HG02852 (cell line): ENCODE measurements at regions not wholly inside any gene's neighbourhood (a gene's known extent, or its start where the extent isn't known, plus 50 kb on each side); places are given as distances from the start of the nearest gene placed in this dataset.

Experiments
- ATAC-seq: cut with Tn5 transposase; IDR thresholded peaks from one replicate; pipeline ENCODE4 v1.9.1; 2021; ENCODE audit warnings: mild to moderate bottlenecking, moderate library complexity; ENCODE audit not compliant: unreplicated experiment

DNA sequence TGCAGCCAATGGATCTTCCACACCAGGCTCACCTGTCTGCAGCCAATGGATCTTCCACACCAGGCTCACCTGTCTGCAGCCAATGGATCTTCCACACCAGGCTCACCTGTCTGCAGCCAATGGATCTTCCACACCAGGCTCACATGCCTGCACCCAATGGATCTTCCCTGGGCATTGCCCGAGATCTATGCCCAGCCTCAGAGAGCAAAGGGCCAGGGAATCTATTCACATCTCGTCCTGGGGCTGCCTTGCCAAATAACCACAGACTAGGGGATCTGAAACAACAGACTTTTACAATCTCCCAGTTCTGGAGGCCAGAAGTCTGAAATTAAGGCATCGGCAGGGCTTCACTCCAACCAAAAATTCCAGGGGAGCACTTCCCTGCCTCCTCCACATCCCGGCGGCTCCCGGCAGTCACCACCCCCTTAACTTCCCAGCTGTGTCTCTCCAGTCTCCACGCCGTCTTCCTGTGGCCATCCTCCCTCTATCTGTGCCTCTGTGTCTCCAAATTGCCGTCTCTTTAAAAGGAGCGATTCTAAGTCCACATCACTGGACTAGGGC lies 92.4 kb upstream of the PPP2R2D start:
- no peak for ATAC-seq

DNA sequence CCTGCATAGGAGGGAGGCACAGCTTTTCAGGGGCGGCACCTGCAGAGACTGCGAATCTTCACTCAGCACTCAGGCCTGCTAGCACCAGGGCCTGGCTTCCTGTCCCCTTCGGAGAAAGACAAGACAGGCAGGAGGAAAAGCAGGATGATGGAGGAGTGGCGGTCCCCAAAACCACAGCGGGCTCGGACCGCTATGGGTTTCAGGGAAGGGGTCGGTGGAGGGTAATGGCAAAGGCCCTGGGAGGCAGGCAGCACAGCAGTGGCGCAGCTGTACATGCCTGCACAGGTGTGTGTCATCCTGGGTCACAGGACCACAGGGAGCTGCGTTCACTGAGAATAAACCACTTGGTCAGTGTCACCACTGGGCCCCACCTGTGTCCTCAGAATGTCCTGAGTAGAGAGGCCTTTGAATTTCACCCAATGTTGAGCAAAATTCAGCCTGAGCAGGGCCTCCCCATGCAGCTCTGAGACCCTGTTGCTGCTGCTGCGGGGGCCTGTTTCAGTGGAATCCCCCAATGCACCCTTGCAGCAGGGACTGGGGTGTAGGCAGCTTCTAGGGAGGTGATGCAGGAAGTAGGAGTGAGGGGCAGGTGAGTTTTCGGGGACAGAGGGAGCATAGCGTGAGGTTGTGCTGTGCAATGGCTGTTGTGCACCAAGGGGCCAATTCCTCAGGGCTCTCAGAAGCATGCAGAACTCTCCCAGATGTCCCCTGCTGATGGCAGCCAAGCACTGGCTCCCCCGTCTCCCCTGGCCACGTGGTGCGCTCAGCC lies 90.6 kb upstream of the PPP2R2D start:
- no peak for ATAC-seq

DNA sequence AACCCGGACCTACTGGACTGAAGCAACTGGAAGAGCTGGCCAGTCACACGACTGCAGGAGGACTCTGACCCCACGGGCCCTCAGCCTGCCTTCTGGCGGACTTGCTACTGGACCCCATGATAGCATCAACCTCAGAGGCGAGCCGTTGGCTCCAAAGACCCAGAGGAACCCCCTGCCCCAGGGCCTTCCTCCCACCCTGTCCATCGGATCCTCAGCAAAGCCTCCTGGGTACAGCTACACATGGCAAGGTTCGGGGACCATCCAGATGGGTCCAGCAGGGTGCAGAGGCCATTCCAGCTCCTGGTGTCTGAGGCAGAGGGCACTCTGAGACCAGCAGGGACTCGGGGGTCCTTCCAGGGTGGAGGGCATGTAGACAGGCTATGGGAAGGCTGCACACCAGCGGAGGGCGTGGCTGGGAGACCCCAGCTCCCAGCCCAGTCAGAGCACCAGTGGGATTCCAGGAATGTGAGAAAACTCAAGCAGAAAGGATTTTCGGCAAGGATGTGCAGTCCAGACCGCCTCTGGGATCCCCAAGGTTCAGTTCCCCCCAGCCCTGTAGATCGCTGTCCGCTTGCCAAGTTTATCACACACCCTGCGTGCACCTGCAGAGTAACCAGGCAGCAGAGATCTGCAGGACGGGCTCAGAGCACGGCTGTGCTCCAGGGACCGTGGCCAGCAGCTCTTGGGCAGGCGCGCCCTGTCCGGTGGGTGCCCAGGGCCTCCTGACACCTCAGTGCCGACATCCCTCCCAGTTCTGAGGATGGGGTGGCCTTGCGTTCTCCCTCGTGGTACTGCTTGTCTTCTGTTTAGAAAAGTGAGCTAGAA lies 89.8 kb upstream of the PPP2R2D start:
- ATAC-seq = no peak

DNA sequence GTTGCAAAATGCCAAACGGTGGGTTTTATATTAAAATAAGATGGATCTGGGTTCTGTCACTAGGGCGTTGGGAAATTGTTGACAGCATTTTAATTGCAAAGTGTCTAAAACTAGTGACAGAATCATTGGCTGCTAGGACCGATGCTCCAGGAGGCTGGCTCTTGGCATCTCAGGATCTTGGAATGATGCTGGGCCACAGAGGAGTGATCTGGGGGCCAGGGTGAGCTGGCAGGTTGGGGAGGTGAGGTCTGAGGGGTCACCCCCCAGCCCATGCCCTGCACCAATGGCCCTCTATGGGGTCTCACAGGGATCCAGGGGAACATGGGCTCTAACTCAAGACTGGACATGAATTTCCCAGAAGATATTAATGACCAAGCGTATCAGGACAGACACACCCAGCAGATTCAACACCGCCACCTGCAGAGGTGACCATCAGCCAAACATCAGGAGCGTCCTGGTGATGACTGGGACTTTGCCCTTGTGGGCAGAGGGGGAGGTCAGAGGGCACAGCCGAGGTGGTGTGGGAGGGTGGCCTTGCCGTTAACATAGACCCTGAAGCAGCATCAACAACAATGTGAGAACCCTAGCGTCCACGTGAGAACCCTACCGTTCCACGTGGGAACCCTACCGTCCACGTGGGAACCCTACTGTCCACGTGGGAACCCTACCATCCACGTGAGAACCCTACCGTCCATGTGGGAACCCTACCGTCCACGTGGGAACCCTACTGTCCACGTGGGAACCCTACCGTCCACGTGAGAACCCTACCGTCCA lies 89.0 kb upstream of the PPP2R2D start:
- ATAC-seq = no peak

DNA sequence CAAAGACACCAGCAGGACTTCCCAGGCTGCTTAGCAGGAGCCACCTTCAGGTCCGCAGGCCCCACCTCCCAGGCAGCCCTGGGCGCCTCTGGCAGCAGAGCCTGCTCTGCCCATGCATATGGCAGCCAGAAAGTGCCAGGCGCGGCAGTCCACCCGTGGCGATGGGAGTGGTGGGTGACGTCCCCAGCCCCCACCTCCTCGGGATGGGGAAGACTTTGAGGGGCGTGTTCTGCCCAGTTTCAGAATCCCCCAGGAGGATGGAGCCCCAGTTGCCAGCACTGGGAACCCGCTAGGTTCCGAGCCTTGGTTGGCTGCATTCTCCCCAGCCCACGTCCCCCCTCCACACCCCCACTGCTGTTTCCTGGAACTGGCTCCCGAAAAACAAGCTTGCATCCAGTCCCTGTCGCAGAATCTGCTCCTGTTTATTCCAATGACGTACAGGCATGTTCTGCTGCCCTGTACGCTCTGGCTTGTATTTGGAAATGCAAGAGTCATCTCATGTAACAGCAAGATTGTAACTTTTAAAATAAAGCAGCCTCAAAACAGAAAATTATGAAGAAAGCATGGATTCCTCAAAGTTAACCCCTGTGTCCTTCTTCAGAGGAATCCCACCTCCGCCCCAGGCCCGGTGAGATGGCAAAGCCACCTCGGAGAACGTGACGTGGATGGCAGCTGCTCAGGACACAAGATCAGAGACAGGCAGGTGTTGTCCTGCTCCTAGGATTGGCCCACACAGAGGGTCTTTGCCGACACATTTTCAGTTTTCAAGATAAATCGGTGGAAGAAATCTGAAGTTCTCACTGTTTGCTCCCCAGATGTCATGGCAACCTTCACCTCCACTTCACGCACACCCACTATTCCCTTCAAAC lies 87.8 kb upstream of the PPP2R2D start:
- ATAC-seq = no peak

DNA sequence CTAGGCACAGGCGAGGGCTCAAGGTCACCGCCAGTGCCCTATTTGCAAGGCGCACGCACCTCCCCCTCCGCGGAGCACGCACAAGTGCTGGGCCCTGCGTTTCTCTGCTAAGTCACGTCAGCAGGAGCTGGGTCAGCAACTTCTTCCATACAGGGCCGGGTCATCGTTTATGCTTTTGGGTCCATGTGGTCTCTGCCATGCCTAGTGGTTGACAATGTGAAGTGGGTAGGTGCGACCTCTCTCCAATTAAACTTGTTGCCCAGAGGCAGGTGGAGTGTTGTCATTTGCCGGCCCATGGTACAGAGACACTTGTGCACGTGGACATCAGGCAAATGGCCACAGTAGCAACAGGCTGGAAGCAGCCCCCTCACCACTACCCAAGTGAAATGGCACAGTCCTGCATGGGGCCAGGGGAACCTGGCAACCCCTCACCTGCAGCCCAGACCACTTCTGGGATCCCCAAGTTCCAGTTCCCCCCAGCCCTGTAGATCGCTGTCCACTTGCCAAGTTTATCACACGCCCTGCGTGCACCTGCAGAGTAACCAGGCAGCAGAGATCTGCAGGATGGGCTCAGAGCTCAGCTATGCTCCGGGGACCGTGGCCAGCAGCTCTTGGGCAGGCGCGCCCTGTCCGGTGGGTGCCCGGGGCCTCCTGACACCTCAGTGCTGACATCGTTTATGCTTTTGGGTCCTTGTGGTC lies 86.1 kb upstream of the PPP2R2D start:
- ATAC-seq = no peak

DNA sequence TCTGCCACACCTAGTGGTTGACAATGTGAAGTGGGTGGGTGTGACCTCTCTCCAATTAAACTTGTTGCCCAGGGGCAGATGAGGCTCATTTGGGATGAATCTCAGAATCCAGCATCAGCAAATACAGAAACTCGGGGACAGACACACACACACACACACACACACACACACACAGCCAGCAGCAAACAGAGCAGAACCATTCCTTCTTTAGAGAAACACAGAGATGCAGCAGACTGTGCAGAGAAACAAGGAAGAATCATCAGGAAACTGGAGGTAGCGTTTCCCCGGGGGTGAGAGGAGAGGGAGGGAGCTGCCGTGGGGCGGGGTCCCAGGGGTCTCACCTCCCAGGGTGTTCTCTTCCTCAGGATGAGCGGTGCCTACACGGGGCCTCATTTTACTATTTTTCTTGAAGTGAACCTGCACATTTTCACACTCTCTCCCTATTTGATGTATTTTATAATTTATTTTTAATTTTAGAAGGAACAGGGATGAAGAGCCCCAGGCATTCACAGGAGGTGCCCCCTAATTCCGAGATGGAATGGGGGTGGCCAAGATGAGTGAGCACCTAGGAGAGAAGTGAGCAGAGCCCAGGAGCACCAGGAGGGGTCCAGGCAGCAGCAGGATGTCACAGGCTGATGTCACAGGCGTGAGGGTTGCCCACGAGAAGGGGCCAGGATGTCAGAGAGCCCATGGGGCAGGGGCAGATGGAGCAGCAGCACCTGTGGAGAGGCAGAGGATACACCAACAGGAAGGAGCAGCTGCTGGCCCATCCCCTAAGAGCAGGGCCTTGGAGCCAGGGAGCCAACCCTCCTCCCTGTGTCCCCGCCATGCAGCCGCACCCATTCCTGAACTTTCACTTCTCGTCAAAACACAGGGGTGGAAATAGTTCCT lies 85.3 kb upstream of the PPP2R2D start:
- no peak for ATAC-seq

DNA sequence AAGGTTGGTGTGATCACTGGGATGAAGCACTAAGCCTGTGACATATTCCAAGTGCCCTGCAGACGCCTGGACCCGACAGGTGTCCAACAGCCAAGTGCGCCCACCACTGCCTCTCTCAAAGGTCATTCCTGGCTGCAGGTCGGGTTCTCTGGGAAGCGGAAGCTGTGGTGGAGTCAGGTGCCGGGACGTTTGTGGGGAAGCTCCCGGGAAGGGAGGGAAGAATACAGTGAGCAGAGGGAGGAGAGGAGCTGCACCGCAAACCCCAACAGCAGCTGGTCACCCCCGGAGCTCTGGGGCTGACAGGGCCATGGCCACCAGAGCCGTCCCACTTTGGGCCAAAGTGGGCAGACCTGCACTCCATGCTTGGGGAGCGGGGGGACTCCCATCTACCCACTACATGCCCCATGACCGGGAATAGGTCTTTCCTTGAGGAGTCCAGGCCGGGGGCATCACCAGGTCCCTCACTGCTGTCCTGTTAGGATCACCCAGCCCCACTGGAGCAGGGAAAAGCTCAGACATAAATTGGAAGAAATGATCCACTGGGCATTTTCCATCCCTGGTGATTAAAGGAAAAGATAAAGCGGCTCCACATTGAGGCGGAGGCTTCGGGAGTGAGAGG lies 84.5 kb upstream of the PPP2R2D start:
- no peak for ATAC-seq

DNA sequence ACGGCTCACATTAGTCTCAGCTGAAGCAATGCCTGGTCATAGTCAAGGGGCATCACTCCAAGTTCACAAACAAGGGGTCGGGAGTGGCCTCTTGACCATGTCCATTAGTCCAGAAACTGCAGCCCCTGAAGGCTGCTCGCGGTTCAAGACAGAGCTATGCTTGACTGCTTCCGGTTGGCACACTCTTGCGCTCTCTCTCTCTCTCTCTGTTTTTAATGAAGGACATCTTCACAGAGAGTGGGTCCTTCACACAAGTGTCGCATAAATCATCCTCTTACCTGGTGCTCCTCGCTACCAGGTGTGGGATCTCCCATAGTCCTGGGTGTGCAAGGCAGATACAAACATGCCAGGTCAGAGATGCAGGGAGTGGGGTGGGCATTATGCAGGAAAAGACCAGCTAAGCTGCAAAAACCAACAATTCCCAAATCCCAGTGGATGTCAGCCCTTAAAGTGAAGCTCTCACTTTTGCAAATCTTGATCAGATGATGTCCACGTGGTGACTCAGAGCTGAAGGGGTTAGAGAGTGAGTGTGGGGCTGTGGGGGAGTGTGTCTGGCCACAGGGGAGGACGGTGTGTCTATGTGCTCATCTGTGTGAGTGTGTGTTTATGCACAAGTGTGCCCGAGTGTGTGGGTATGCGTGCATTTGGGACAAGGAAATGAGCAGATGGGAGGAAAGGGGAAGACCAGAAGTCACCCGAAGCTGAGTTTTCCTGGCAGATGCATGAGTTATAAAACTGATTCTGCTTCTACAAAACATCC lies 83.7 kb upstream of the PPP2R2D start:
- no peak for ATAC-seq

DNA sequence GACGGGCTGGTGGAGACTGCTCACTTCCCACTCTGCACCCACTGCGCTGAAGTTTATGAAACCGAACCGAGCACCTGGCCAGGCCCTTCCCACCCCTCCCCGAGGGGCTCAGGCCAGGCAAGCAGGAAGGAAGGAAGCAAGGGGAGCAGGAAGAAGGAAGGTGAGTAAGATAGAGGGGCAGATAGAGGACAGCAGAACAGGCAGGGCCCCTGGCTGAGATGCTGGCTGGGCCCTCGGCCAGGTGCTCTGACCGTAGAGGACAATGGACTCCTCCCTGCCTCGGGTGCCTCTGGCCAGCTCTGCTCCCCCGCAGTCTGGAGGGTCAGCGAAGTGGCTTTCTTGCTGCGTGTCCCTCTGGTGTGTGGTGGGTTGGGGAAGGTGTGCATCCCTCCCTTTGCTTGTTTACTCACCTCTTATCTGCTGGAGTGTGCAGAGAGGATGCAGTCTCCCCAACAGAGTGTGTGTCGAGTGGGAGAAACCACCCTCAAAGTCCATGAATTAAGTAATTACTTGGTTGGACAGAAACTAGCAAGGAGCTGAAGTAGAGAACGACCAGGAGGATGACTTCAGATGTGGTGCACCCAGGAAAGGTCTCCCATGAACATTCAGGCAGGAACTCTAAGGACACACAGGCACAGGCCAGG lies 82.8 kb upstream of the PPP2R2D start:
- ATAC-seq = no peak

DNA sequence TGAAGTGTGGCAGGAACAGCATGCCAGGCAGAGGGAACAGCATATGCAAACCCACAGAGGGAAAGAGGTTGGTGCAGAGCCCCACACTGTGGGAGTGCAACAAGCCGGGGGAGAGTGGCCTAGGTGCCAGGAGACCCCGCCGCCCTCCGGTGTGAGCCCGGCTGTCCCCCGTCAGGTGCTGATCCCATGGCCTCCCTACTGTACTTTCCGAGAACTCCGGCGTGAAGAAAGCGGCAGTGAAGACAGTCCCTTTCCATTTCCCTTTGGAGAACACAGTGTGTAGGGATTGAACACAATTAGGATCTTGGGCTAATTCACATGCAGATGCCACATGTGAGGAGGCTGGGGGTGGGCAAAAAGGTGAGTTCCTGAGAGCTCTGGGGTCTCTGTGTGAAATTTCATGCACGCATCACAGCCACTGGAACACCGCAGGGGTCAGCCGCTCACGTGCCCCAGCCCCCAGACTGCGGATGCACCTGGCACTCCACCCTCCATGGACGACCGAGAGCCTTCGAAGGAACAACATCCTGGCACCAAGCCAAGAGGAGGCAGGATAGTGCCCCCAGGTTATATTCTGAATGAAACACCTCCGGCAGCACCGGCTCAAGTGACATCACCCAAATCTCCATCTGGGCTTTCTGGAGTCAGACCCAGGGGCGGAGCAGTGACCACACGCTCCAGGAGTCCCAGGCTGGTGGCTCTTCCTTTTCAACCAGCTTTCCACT lies 82.1 kb upstream of the PPP2R2D start:
- ATAC-seq = no peak

DNA sequence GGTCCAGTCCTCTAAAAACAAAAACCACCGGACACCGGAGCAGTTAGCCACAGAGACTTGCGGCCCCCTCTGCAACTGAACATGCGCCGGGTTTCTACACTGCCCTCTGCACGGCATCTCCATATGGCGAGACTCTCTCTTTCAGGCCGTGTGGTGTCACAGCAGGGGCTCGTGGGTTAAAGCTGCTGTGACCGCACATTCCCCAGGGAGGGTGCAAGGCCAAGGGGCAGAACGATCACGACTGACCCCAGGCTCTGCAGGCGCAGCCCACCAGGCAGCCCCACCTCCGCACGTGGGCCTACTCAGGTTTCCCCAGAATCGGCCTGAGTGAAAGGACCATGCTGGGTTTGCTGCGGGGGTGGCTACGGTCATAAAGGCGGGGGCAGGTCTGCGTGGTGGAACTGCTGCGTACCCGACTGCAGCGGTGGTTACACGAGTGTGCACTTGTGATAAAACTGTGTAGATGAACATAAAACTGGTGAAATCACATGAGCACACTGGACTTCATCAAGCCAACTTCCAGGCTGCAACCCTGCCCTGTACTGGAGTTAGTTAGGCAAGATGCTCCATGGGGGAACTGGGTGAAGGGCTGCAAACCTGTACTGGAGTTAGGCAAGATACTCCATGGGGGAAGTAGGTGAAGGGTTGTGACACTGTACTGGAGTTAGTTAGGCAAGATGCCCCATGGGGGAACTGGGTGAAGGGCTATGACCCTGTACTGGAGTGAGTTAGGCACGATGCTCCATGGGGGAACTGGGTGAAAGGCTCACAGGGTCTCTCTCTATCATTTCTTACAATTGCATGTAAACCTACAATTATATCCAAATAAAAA lies 81.4 kb upstream of the PPP2R2D start:
- ATAC-seq = no peak

DNA sequence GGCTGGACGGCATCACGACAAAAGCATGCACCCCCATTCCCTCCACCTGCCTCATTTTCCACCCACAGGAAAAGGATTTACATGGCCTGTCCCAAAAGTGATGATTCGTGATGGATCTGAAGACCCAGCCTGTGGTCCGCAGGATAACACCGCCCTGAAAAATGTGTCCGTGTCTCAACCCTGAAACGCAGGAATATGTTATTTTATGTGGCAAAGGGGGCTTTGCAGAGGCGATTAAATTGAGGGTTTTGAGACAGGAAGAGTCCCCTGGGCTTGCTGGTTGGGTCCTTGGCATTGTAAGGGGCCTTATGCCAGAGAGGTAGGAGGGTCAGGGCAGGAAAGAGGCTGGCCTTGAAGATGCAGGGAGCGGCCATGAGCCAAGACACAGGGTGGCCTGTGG lies 80.2 kb upstream of the PPP2R2D start:
- ATAC-seq = no peak

DNA sequence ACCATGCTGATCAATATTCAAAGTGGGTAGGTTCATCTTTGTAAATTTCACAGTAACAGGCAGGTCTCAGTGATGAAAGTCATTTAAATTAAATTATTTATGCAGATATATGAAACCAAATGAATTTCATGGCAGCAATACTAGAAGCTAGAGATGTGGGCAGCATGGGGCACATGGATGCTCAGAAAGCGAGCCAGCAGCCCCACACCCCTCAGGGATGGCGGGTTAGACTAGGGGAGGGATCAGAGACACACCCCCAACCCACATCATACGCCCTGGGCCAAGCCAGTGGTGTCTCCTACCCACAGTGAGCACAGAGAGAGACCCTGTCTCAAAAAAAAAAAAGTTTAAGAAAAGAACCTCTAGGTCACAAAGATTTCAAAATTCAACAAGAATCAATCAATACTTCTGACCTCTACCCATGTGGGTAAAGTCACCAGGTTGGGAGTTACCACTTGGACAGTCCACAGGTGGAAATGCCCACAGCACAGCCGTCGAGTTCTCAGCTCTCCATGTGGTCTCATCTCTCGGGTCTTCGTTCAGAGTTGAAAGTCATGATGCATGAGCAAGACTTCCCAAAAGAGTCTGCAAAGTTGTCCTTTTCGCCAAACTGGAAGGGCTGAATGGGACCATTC lies 79.3 kb upstream of the PPP2R2D start:
- ATAC-seq = no peak
